H1 (cell line): ENCODE measurements at regions not wholly inside any gene's neighbourhood (a gene's known extent, or its start where the extent isn't known, plus 50 kb on each side); places are given as distances from the start of the nearest gene placed in this dataset.

Experiments used
- BCL11A ChIP-seq, 2 experiments: IDR thresholded peaks; one replicate each; pipeline ENCODE4 v1.6.1; 2011; ENCODE audit warnings: low read depth in 2 of 2, low read length in 2 of 2, mild to moderate bottlenecking in 2 of 2
- CTCF ChIP-seq, 3 experiments: IDR thresholded peaks; 1 replicate in 2 of 3; 2 replicates in 1 of 3; pipeline versions ENCODE4 v1.5.1 to v1.6.1; 2011; ENCODE audit warnings: low read length in 3 of 3, mild to moderate bottlenecking in 3 of 3, inconsistent platforms in 2 of 3, low read depth in 1 of 3, moderate library complexity in 1 of 3; ENCODE audit not compliant: insufficient read depth in 1 of 3; ENCODE audit errors: control extremely low read depth in 1 of 3
- EZH2 ChIP-seq: fragments of 200-600 bp; sonication (generic); IDR thresholded peaks from 2 replicates; pipeline ENCODE4 v1.7.1; 2012; ENCODE audit warnings: low read depth, mild to moderate bottlenecking, moderate library complexity, low read length, inconsistent platforms; ENCODE audit not compliant: severe bottlenecking
- PHF8 ChIP-seq: fragments of 200-600 bp; sonication (generic); conservative IDR thresholded peaks from 2 replicates; pipeline ENCODE4 v1.7.1; 2012; ENCODE audit warnings: low read depth, mild to moderate bottlenecking, inconsistent platforms, low read length, moderate library complexity
- POLR2A ChIP-seq, 2 experiments: IDR thresholded peaks; 1 replicate in 1 of 2; 2 replicates in 1 of 2; pipeline ENCODE4 v1.6.1; 2011; ENCODE audit warnings: low read depth in 2 of 2, low read length in 2 of 2, mild to moderate bottlenecking in 2 of 2; ENCODE audit errors: control extremely low read depth in 1 of 2
- RAD21 ChIP-seq, 2 experiments: IDR thresholded peaks in 1 of 2; conservative IDR thresholded peaks in 1 of 2; 2 replicates each; pipeline ENCODE4 v1.6.1; 2011; ENCODE audit warnings: low read depth in 2 of 2, low read length in 2 of 2, improper control_type of control experiment in 1 of 2, inconsistent platforms in 1 of 2, mild to moderate bottlenecking in 1 of 2, moderate library complexity in 1 of 2
- RFX5 ChIP-seq: IDR thresholded peaks from 2 replicates; pipeline ENCODE4 v1.6.1; 2011; ENCODE audit warnings: low read depth, low read length, improper control_type of control experiment, borderline replicate concordance
- TEAD4 ChIP-seq: IDR thresholded peaks from 2 replicates; pipeline ENCODE4 v1.6.1; 2012; ENCODE audit warnings: low read depth, low read length, inconsistent platforms, mixed read lengths
- USF2 ChIP-seq: IDR thresholded peaks from 2 replicates; pipeline ENCODE4 v1.6.1; 2011; ENCODE audit warnings: low read length, improper control_type of control experiment

DNA sequence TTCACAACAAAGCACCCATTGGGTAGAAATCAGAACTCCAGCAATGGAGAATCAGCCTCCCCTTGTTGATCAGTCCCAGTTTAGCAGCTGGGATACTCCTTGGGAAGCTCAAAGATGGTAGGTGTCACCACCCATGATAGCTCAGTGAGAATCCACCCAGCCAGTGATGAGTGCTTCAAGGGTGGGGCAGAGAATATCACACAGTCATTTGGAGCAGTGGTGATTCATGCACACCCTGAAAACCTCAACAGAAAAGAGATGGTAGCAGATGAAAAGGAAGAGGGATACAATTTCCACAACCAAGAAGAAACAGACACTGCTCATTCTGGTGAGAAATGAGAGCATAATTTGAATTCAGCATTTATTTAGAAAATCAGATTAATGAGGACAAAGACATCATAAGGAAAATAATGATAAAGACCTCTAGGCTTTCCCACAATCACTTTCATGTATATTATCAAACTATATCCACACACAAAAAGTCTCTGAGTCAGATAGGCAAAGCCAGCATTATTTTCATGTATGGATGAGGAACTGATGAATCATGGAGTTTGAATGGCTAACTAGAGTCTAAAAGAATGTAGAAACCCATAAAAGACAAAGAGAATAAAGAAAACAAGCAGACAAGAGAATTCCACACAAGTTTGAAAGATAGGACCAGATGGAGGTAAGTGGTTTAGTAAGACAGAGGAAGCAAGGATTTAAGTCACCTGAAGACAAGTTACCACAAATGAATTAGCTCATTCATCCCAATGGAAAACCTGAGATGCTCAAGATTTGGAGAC is 82.9 kb downstream of the FEM1C start:
- no peak for TF ChIP-seq TEAD4
- no peak for TF ChIP-seq USF2
- no peak for TF ChIP-seq RFX5
- TF ChIP-seq EZH2, result no peak
- no peak for TF ChIP-seq BCL11A (IDR thresholded peaks at IDR 0.05; ENCODE audit: low read depth in 2 of 2, low read length in 2 of 2)
- TF ChIP-seq CTCF (IDR thresholded peaks at IDR 0.05; ENCODE audit: control extremely low read depth in 1 of 3, insufficient read depth in 1 of 3, low read depth in 1 of 3, low read length in 3 of 3), result no peak
- TF ChIP-seq POLR2A (IDR thresholded peaks at IDR 0.05; ENCODE audit: control extremely low read depth in 1 of 2, low read depth in 2 of 2, low read length in 2 of 2), result no peak
- no peak for TF ChIP-seq PHF8
- no peak for TF ChIP-seq RAD21 (IDR thresholded peaks at IDR 0.05 in 1 of 2, conservative IDR thresholded peaks at IDR 0.05 in 1 of 2; ENCODE audit: low read depth in 2 of 2, low read length in 2 of 2)
